OCI-LY1 (cell line): ENCODE measurements at regions not wholly inside any gene's neighbourhood (a gene's known extent, or its start where the extent isn't known, plus 50 kb on each side); places are given as distances from the start of the nearest gene placed in this dataset.

Experiments
- H2AFZ ChIP-seq: fragments of 200-600 bp; sonication (generic), shearing (Covaris generic); 2 replicates; pipeline ENCODE4 v1.6.0; 2014; ENCODE audit warnings: antibody characterized with exemption, mild to moderate bottlenecking, low read length
- H3F3A ChIP-seq: fragments of 200-600 bp; sonication (generic), shearing (Covaris generic); 2 replicates; pipeline ENCODE4 v1.6.0; 2014; ENCODE audit warnings: mild to moderate bottlenecking, antibody characterized with exemption, low read length, moderate library complexity; ENCODE audit not compliant: insufficient read depth
- H3K27ac ChIP-seq: fragments of 200-600 bp; sonication (generic); 2 replicates; pipeline ENCODE4 v1.5.1; 2014; ENCODE audit warnings: low read length, mixed run types, mild to moderate bottlenecking, low read depth; ENCODE audit not compliant: poor library complexity, severe bottlenecking
- H3K27me3 ChIP-seq: fragments of 200-600 bp; sonication (generic); 2 replicates; pipeline ENCODE4 v1.6.0; 2014; ENCODE audit warnings: antibody characterized with exemption, mild to moderate bottlenecking, low read length, moderate library complexity; ENCODE audit not compliant: insufficient read depth
- H3K36me3 ChIP-seq: fragments of 200-600 bp; sonication (generic); 2 replicates; pipeline ENCODE4 v1.6.1; 2014; ENCODE audit warnings: mild to moderate bottlenecking, antibody characterized with exemption, low read length, moderate library complexity, mixed read lengths; ENCODE audit not compliant: insufficient read depth
- H3K4me1 ChIP-seq: fragments of 200-600 bp; sonication (generic); 2 replicates; pipeline ENCODE4 v1.5.1; 2014; ENCODE audit warnings: mild to moderate bottlenecking, low read length, moderate library complexity; ENCODE audit not compliant: insufficient read depth, severe bottlenecking
- H3K4me2 ChIP-seq: fragments of 200-600 bp; sonication (generic), shearing (Covaris generic); 2 replicates; pipeline ENCODE4 v1.6.1; 2014; ENCODE audit warnings: low read length
- H3K4me3 ChIP-seq: fragments of 200-600 bp; sonication (generic); 2 replicates; pipeline ENCODE4 v1.5.1; 2014; ENCODE audit warnings: low read length, low read depth, mild to moderate bottlenecking, mixed read lengths; ENCODE audit not compliant: poor library complexity, severe bottlenecking
- H3K79me2 ChIP-seq: fragments of 200-600 bp; shearing (Covaris generic); 2 replicates; pipeline ENCODE4 v1.6.1; 2016; ENCODE audit warnings: mixed run types, low read length, mixed read lengths; ENCODE audit not compliant: insufficient read depth
- H3K9ac ChIP-seq: fragments of 200-600 bp; sonication (generic), shearing (Covaris generic); 2 replicates; pipeline ENCODE4 v1.6.1; 2014; ENCODE audit warnings: mild to moderate bottlenecking, low read length, mixed read lengths
- H3K9me2 ChIP-seq: fragments of 200-600 bp; sonication (generic), shearing (Covaris generic); 2 replicates; pipeline ENCODE4 v1.6.1; 2014; ENCODE audit warnings: low read depth, mild to moderate bottlenecking, low read length, mixed read lengths
- H3K9me3 ChIP-seq: fragments of 200-600 bp; shearing (Covaris generic); 2 replicates; pipeline ENCODE4 v1.6.1; 2014; ENCODE audit warnings: low read length, mixed read lengths
- H4K20me1 ChIP-seq: fragments of 200-600 bp; sonication (generic), shearing (Covaris generic); 2 replicates; pipeline ENCODE4 v1.6.0; 2016; ENCODE audit warnings: mild to moderate bottlenecking, low read length; ENCODE audit not compliant: insufficient read depth
- EZH2 ChIP-seq: fragments of 200-600 bp; sonication (generic), shearing (Covaris generic); IDR thresholded peaks from 2 replicates; pipeline ENCODE4 v1.8.0; 2017; ENCODE audit warnings: borderline replicate concordance, mixed run types, mild to moderate bottlenecking, antibody characterized with exemption, low read length, moderate library complexity, mixed read lengths
- TF ChIP-seq, protein P1 (sequence below): fragments of 200-600 bp; sonication (generic), shearing (Covaris generic); IDR thresholded peaks from 2 replicates; pipeline ENCODE4 v1.5.1; 2017; ENCODE audit warnings: mild to moderate bottlenecking, antibody characterized with exemption, low read length, moderate library complexity, mixed read lengths

DNA sequence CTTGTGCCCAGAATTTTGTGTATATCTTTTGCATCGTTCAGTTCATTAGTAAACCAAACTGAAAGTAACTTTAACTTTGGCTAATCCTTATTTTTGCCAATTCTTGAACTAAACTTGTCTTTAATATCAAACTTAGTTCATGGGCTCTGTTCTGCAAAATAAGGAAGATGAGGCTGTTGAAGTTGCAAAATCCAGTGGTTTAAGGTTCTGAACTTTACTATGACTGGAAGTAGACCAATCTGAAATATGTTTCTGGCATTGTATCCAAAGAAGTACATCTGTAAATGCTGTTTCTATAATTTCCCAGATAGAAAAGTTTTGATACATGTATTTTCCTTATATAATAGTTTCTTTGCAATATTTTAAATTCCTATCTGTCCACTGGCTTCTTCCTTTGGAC is 238.1 kb downstream of the CETN3 start:
- H3K9me3 ChIP-seq: no peaks in the 10 kb centered on the region
- TF ChIP-seq, protein P1, sequence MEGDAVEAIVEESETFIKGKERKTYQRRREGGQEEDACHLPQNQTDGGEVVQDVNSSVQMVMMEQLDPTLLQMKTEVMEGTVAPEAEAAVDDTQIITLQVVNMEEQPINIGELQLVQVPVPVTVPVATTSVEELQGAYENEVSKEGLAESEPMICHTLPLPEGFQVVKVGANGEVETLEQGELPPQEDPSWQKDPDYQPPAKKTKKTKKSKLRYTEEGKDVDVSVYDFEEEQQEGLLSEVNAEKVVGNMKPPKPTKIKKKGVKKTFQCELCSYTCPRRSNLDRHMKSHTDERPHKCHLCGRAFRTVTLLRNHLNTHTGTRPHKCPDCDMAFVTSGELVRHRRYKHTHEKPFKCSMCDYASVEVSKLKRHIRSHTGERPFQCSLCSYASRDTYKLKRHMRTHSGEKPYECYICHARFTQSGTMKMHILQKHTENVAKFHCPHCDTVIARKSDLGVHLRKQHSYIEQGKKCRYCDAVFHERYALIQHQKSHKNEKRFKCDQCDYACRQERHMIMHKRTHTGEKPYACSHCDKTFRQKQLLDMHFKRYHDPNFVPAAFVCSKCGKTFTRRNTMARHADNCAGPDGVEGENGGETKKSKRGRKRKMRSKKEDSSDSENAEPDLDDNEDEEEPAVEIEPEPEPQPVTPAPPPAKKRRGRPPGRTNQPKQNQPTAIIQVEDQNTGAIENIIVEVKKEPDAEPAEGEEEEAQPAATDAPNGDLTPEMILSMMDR: no peak
- no peak for TF ChIP-seq EZH2
- H3K9me2 ChIP-seq: no peaks in the 10 kb centered on the region
- H3K4me3 ChIP-seq: no peak overlapping the region
- no peaks in the 10 kb centered on the region for H3K4me1 ChIP-seq
- no peak overlapping the region for H2AFZ ChIP-seq
- no peaks in the 10 kb centered on the region for H3K79me2 ChIP-seq
- H3F3A ChIP-seq: no peaks in the 10 kb centered on the region
- H4K20me1 ChIP-seq: no peaks in the 10 kb centered on the region
- H3K27ac ChIP-seq: no peak overlapping the region
- H3K36me3 ChIP-seq: no peaks in the 10 kb centered on the region
- no peak overlapping the region for H3K9ac ChIP-seq
- H3K4me2 ChIP-seq: no peak overlapping the region
- H3K27me3 ChIP-seq: no peaks in the 10 kb centered on the region

DNA sequence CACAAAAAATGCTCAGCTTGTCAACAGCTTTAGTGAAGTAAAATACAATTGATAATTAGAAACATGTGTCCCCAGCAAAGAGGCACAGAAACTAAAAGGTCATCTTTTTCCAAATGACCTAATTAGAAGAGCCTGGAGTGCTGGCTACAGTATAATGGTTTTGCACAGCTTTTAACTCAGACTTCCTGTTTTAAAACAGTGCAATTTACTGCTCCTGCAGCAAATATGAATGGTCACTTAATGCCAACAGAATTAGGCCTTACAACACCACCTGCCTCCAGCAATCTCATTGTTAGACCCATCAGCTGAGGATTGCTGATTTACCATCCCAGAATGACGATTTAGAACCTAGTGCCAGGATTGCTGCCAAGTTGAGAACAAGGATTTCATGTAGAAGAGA is 239.3 kb downstream of the CETN3 start:
- H3K9me3 ChIP-seq: no peaks in the 10 kb centered on the region
- H3K36me3 ChIP-seq: no peaks in the 10 kb centered on the region
- no peak overlapping the region for H3K9ac ChIP-seq
- H3K27me3 ChIP-seq: no peaks in the 10 kb centered on the region
- no peaks in the 10 kb centered on the region for H3K9me2 ChIP-seq
- H3K27ac ChIP-seq: no peak overlapping the region
- H4K20me1 ChIP-seq: no peaks in the 10 kb centered on the region
- no peaks in the 10 kb centered on the region for H3F3A ChIP-seq
- H3K4me2 ChIP-seq: no peak overlapping the region
- no peaks in the 10 kb centered on the region for H3K79me2 ChIP-seq
- TF ChIP-seq EZH2: no peak
- TF ChIP-seq, protein P1: no peak
- no peak overlapping the region for H2AFZ ChIP-seq
- no peaks in the 10 kb centered on the region for H3K4me1 ChIP-seq
- no peak overlapping the region for H3K4me3 ChIP-seq

DNA sequence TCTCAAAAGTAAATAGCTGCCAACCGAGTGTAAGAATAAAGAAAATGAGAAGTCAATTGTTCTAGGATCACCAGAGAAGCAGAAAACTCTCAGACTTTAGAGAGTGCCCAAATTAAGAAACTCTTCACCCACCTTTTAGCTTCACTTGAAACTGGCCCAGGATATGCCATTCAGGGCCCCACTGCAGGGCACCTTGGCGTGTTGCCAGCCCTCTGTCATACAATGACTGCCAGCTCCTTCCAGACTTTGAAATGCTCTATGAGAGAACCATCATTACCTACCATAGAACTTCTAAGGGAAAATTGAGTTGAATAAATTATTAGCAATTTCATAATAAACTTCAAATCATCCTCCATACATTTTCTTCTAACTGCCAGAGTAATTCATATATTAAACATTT is 240.5 kb downstream of the CETN3 start:
- Histone ChIP-seq H3K9me3 (no peaks in the 10 kb centered on the region), H3F3A (no peaks in the 10 kb centered on the region), H3K9me2 (no peaks in the 10 kb centered on the region), H3K4me1 (no peaks in the 10 kb centered on the region), H3K27ac (no peak overlapping the region), H3K36me3 (no peaks in the 10 kb centered on the region), H2AFZ (no peak overlapping the region), H3K4me2 (no peak overlapping the region), H3K9ac (no peak overlapping the region), H3K4me3 (no peak overlapping the region), H3K79me2 (no peaks in the 10 kb centered on the region), H3K27me3 (no peaks in the 10 kb centered on the region), H4K20me1 (no peaks in the 10 kb centered on the region)
- TF ChIP-seq, protein P1: no peak
- TF ChIP-seq EZH2: no peak
